GM21576 (cell line): ENCODE measurements at regions not wholly inside any gene's neighbourhood (a gene's known extent, or its start where the extent isn't known, plus 50 kb on each side); places are given as distances from the start of the nearest gene placed in this dataset.

Experiments
- ATAC-seq: cut with Tn5 transposase; IDR thresholded peaks from one replicate; pipeline ENCODE4 v1.9.1; 2021; ENCODE audit warnings: mild to moderate bottlenecking, moderate library complexity; ENCODE audit not compliant: unreplicated experiment

- no peak for ATAC-seq
Observed at GRCh38 chr12:97267594-97268202, 194.9 kb upstream of the RMST start.

GRCh38 chr12:97272471-97272870, 190.1 kb upstream of the RMST start:
- no peak for ATAC-seq

- no peak for ATAC-seq
Observed at GRCh38 chr12:97274386-97274785, 188.2 kb upstream of the RMST start.

GRCh38 chr12:97275256-97275655, 187.3 kb upstream of the RMST start:
- no peak for ATAC-seq

- no peak for ATAC-seq
Observed at GRCh38 chr12:97275728-97276590, 186.6 kb upstream of the RMST start.

GRCh38 chr12:97276661-97277429, 185.8 kb upstream of the RMST start:
- no peak for ATAC-seq

GRCh38 chr12:97283297-97283696, 179.3 kb upstream of the RMST start:
- ATAC-seq: no peak

- no peak for ATAC-seq
Observed at GRCh38 chr12:97288531-97288930, 174.1 kb upstream of the RMST start.

GRCh38 chr12:97292588-97292987, 170.0 kb upstream of the RMST start:
- no peak for ATAC-seq

- no peak for ATAC-seq
Observed at GRCh38 chr12:97293541-97293940, 169.1 kb upstream of the RMST start.

GRCh38 chr12:97299847-97300246, 162.8 kb upstream of the RMST start:
- no peak for ATAC-seq

- ATAC-seq: no peak
Observed at GRCh38 chr12:97300431-97300830, 162.2 kb upstream of the RMST start.

GRCh38 chr12:97300891-97301290, 161.7 kb upstream of the RMST start:
- ATAC-seq: no peak

- no peak for ATAC-seq
Observed at GRCh38 chr12:97301576-97301975, 161.0 kb upstream of the RMST start.

GRCh38 chr12:97305651-97306050, 157.0 kb upstream of the RMST start:
- no peak for ATAC-seq

- peak; percentile 99 for ATAC-seq
Observed at GRCh38 chr12:97306147-97306546, 156.5 kb upstream of the RMST start.

GRCh38 chr12:97308576-97309198, 153.9 kb upstream of the RMST start:
- no peak for ATAC-seq

- no peak for ATAC-seq
Observed at GRCh38 chr12:97309921-97310320, 152.7 kb upstream of the RMST start.

GRCh38 chr12:97312570-97313135, 150.0 kb upstream of the RMST start:
- ATAC-seq: no peak

- ATAC-seq: no peak
Observed at GRCh38 chr12:97313471-97314190, 149.0 kb upstream of the RMST start.
